ENCODE measurements at regions not wholly inside any gene's neighbourhood (a gene's known extent, or its start where the extent isn't known, plus 50 kb on each side); places are given as distances from the start of the nearest gene placed in this dataset.

- TF ChIP-seq CTCF (IDR thresholded peaks at IDR 0.05 in 2 of 3, conservative IDR thresholded peaks at IDR 0.05 in 1 of 3; ENCODE audit: borderline replicate concordance in 1 of 3, insufficient read depth in 1 of 3, low read depth in 2 of 3, low read length in 2 of 3) (no peak), POLR2A (IDR thresholded peaks at IDR 0.05; ENCODE audit: borderline replicate concordance, extremely low read depth, insufficient read depth, insufficient read length) (no peak), ZNF274 (IDR thresholded peaks at IDR 0.05; ENCODE audit: low read depth, low read length) (no peak), POLR2AphosphoS5 (IDR thresholded peaks at IDR 0.05; ENCODE audit: low read depth, low read length) (no peak), JUND (IDR thresholded peaks at IDR 0.05) (no peak)
These were observed 73.7 kb downstream of the EVX1 start for GRCh38 chr7:27316311-27316710.
